AG09309 (cell line): ENCODE measurements at regions not wholly inside any gene's neighbourhood (a gene's known extent, or its start where the extent isn't known, plus 50 kb on each side); places are given as distances from the start of the nearest gene placed in this dataset.

Experiments used
- DNase-seq: peaks from one replicate; pipeline ENCODE4 v3.0.0-alpha.2; 2010; ENCODE audit warnings: low read depth
- H3K4me3 ChIP-seq: 2 replicates; pipeline ENCODE4 v1.5.1; 2011; ENCODE audit warnings: mild to moderate bottlenecking, low read depth, low read length, moderate library complexity; ENCODE audit not compliant: control insufficient read depth
- CTCF ChIP-seq: IDR thresholded peaks from 2 replicates; pipeline ENCODE4 v1.5.1; 2011; ENCODE audit warnings: mild to moderate bottlenecking, low read depth, low read length, inconsistent platforms; ENCODE audit not compliant: insufficient read depth, control insufficient read depth; ENCODE audit errors: missing control alignments

- TF ChIP-seq CTCF = no peak
- no peak overlapping the region for H3K4me3 ChIP-seq
- DNase-seq = no peak
Observed at GRCh38 chr3:34626699-34627098, 828.3 kb downstream of the PDCD6IP start.

DNA sequence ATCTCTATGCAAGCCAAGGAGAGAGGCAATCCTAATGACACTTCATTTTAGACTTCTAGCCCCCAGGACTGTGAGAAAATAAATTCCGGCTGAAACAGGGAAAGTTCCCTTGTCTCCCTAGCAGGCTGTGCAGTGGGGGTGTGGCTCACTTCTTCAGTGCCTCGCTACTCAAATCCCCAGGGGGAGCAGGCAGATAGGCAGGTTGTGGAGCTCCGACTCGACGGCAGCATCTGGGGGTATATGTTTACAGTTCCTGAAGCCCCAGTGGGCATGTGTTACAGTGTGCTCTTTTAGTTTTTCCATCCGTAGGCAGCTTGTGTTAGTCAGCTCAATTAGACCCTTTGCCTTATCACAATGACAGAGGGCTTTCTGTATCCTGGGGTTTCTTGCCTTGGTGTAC lies 836.5 kb downstream of the PDCD6IP start:
- no peak for TF ChIP-seq CTCF
- no peak for DNase-seq
- H3K4me3 ChIP-seq = no peak overlapping the region

DNA sequence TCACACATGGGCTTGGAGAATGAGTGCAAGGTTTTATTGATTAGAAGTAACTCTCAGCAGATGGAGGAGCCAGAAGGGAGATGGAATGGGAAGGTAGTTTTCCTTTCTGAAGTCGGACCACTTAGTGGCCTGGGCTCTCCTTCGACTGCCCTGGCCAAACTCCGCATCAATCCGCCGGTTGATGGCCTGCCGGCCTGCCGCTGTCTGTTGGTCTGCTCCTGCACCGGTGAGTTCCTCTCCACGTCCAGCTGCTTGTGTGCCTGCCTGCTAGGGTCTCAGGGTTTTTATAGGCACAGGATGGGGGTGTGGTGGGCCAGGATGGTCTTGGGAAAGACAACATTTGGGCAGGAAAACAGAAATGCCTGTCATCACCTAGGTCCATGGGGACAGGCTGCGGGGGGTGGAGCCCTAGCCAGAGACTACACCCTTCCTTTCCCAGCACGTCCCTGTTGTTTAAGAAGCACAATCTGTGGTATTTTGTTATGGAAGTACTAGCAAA lies 837.0 kb downstream of the PDCD6IP start:
- no peak overlapping the region for H3K4me3 ChIP-seq
- DNase-seq = no peak
- no peak for TF ChIP-seq CTCF

GRCh38 chr3:34646911-34647460 lies 848.6 kb downstream of the PDCD6IP start:
- H3K4me3 ChIP-seq = no peak overlapping the region
- no peak for TF ChIP-seq CTCF
- no peak for DNase-seq

- no peak overlapping the region for H3K4me3 ChIP-seq
- no peak for TF ChIP-seq CTCF
- no peak for DNase-seq
Observed at GRCh38 chr3:34650131-34650530, 851.7 kb downstream of the PDCD6IP start.

DNA sequence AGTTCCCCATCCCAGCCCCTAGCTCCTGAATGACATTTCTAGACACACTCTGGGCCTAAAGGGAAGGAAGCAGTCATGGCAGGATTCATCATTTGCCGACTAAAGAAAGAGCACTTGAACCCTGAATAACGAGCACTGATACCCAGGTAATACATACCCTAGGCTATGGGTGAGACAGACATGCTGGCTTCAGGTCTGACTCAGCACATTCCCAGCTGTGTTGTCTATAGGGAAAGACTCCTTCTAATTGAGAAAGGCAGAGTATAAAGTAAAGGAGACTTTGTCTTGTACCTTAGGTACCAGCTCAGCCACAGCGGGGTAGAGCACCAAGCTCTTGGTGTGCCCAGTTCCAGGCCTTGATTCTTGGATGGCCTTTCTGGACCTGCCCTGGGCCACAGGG lies 870.5 kb downstream of the PDCD6IP start:
- DNase-seq = no peak
- no peak for TF ChIP-seq CTCF
- H3K4me3 ChIP-seq = no peak overlapping the region

- TF ChIP-seq CTCF = no peak
- H3K4me3 ChIP-seq = no peak overlapping the region
- no peak for DNase-seq
Observed at GRCh38 chr3:34669490-34669889, 871.1 kb downstream of the PDCD6IP start.
